GM23338 (cell line): ENCODE measurements at regions not wholly inside any gene's neighbourhood (a gene's known extent, or its start where the extent isn't known, plus 50 kb on each side); places are given as distances from the start of the nearest gene placed in this dataset.

ENCODE experiments used
- ATAC-seq: fragments of 200-7000 bp; cut with Tn5 transposase; 3 replicates; pipeline ENCODE4 v1.9.1; 2020
- DNase-seq: peaks from one replicate; pipeline ENCODE4 v3.0.0-alpha.2; 2015; ENCODE audit warnings: low spot score
- H2AFZ ChIP-seq: fragments of 200-600 bp; sonication (generic); 2 replicates; pipeline ENCODE4 v1.8.0; 2016; ENCODE audit warnings: antibody characterized with exemption, mild to moderate bottlenecking, moderate library complexity
- H3F3A ChIP-seq: fragments of 200-600 bp; sonication (generic); replicated peaks from 2 replicates; pipeline ENCODE4 v1.8.0; 2017; ENCODE audit warnings: antibody characterized with exemption, mixed run types, low read depth
- H3K27ac ChIP-seq: fragments of 200-600 bp; sonication (generic); 2 replicates; pipeline ENCODE4 v1.6.1; 2016; ENCODE audit warnings: low read depth
- H3K27me3 ChIP-seq: fragments of 200-600 bp; sonication (generic); 2 replicates; pipeline ENCODE4 v1.8.0; 2016; ENCODE audit warnings: mild to moderate bottlenecking, mixed run types, moderate library complexity; ENCODE audit not compliant: insufficient read depth
- H3K36me3 ChIP-seq: fragments of 200-600 bp; sonication (generic); 2 replicates; pipeline ENCODE4 v1.8.0; 2016; ENCODE audit warnings: mild to moderate bottlenecking; ENCODE audit not compliant: insufficient read depth
- H3K4me1 ChIP-seq: fragments of 200-600 bp; sonication (generic); 2 replicates; pipeline ENCODE4 v1.8.0; 2016; ENCODE audit warnings: mild to moderate bottlenecking, moderate library complexity; ENCODE audit not compliant: insufficient read depth
- H3K4me2 ChIP-seq: fragments of 200-600 bp; sonication (generic); 2 replicates; pipeline ENCODE4 v1.7.1; 2017; ENCODE audit warnings: mixed run types
- H3K4me3 ChIP-seq: fragments of 200-600 bp; sonication (generic); 2 replicates; pipeline ENCODE4 v1.6.1; 2016; ENCODE audit warnings: mixed run types
- H3K79me2 ChIP-seq: fragments of 200-600 bp; sonication (generic); replicated peaks from 2 replicates; pipeline ENCODE4 v1.8.0; 2017; ENCODE audit warnings: mild to moderate bottlenecking; ENCODE audit not compliant: insufficient read depth
- H3K9me2 ChIP-seq: fragments of 200-600 bp; sonication (generic); 2 replicates; pipeline ENCODE4 v1.8.0; 2017; ENCODE audit not compliant: insufficient read depth
- H4K20me1 ChIP-seq: fragments of 200-600 bp; sonication (generic); replicated peaks from 2 replicates; pipeline ENCODE4 v1.8.0; 2017; ENCODE audit warnings: mild to moderate bottlenecking; ENCODE audit not compliant: insufficient read depth
- H3K27ac Mint-ChIP-seq: 2 replicates; pipeline ENCODE4 v1.8.0; 2020; ENCODE audit warnings: inconsistent platforms, mild to moderate bottlenecking, moderate library complexity, mixed read lengths
- H3K27me3 Mint-ChIP-seq: 3 replicates; pipeline ENCODE4 v1.8.0; 2022; ENCODE audit warnings: low read depth, mild to moderate bottlenecking, moderate library complexity, mixed read lengths, inconsistent platforms; ENCODE audit not compliant: insufficient read depth, poor library complexity
- H3K36me3 Mint-ChIP-seq: 3 replicates; pipeline ENCODE4 v1.8.0; 2021; ENCODE audit warnings: low read depth, mild to moderate bottlenecking, inconsistent platforms, moderate library complexity, mixed read lengths
- H3K4me1 Mint-ChIP-seq: 3 replicates; pipeline ENCODE4 v1.8.0; 2020; ENCODE audit warnings: mild to moderate bottlenecking, inconsistent platforms, mixed read lengths
- H3K4me3 Mint-ChIP-seq: 3 replicates; pipeline ENCODE4 v1.8.0; 2021; ENCODE audit warnings: moderate library complexity, mild to moderate bottlenecking, inconsistent platforms, mixed read lengths
- H3K9me3 Mint-ChIP-seq: 3 replicates; pipeline ENCODE4 v1.8.0; 2020; ENCODE audit warnings: moderate library complexity, mild to moderate bottlenecking, inconsistent platforms, mixed read lengths
- CREB1 ChIP-seq: fragments of 250-450 bp; sonication (Bioruptor Pico); IDR thresholded peaks from 2 replicates; pipeline ENCODE4 v1.5.0; 2020; ENCODE audit warnings: low read depth, mild to moderate bottlenecking, moderate library complexity
- EZH2 ChIP-seq: fragments of 200-600 bp; sonication (generic); IDR thresholded peaks from one replicate; pipeline ENCODE4 v1.8.0; 2017; ENCODE audit warnings: antibody characterized with exemption, mild to moderate bottlenecking, low read depth; ENCODE audit not compliant: unreplicated experiment
- EZH2phosphoT487 ChIP-seq: fragments of 200-600 bp; sonication (generic); IDR thresholded peaks from one replicate; pipeline ENCODE4 v1.8.1; 2018; ENCODE audit warnings: antibody characterized with exemption; ENCODE audit not compliant: unreplicated experiment
- JUNB ChIP-seq: IDR thresholded peaks from one replicate; pipeline ENCODE4 v1.6.1; 2016; ENCODE audit warnings: antibody characterized with exemption; ENCODE audit not compliant: unreplicated experiment
- NANOG ChIP-seq: IDR thresholded peaks from 2 replicates; pipeline ENCODE4 v1.6.1; 2016; ENCODE audit warnings: antibody characterized with exemption, borderline replicate concordance
- POLR2AphosphoS5 ChIP-seq: IDR thresholded peaks from 2 replicates; pipeline ENCODE4 v1.6.1; 2016; ENCODE audit warnings: antibody characterized with exemption, low read depth
- STAT1 ChIP-seq: IDR thresholded peaks from one replicate; pipeline ENCODE4 v1.6.1; 2016; ENCODE audit warnings: antibody characterized with exemption; ENCODE audit not compliant: unreplicated experiment
- ZNF114 ChIP-seq: fragments of 250-450 bp; sonication (Bioruptor Pico); IDR thresholded peaks from 2 replicates; pipeline ENCODE4 v1.5.0; 2020; ENCODE audit warnings: mild to moderate bottlenecking, moderate library complexity
- ZNF331 ChIP-seq: fragments of 250-450 bp; sonication (Bioruptor Pico); IDR thresholded peaks from 2 replicates; pipeline ENCODE4 v1.5.0; 2020; ENCODE audit warnings: low read depth, mild to moderate bottlenecking, moderate library complexity
- TF ChIP-seq, protein P1 (sequence below): IDR thresholded peaks from one replicate; pipeline ENCODE4 v1.6.1; 2018; ENCODE audit warnings: antibody characterized with exemption; ENCODE audit not compliant: unreplicated experiment
- TF ChIP-seq, protein P2 (sequence below), 2 experiments: fragments of 200-600 bp in 1 of 2; sonication (generic) in 1 of 2; conservative IDR thresholded peaks; 2 replicates each; pipeline versions ENCODE4 v1.5.1 to v1.6.1; 2016 to 2017; ENCODE audit warnings: antibody characterized with exemption in 2 of 2, low read depth in 2 of 2, mild to moderate bottlenecking in 2 of 2, moderate library complexity in 1 of 2
- TF ChIP-seq, protein P3 (sequence below): fragments of 250-450 bp; sonication (Bioruptor Pico); IDR thresholded peaks from 2 replicates; pipeline ENCODE4 v1.5.0; 2020; ENCODE audit warnings: mild to moderate bottlenecking, moderate library complexity
- TF ChIP-seq, protein P4 (sequence below): IDR thresholded peaks from 2 replicates; pipeline ENCODE4 v1.6.1; 2016; ENCODE audit warnings: antibody characterized with exemption

DNA sequence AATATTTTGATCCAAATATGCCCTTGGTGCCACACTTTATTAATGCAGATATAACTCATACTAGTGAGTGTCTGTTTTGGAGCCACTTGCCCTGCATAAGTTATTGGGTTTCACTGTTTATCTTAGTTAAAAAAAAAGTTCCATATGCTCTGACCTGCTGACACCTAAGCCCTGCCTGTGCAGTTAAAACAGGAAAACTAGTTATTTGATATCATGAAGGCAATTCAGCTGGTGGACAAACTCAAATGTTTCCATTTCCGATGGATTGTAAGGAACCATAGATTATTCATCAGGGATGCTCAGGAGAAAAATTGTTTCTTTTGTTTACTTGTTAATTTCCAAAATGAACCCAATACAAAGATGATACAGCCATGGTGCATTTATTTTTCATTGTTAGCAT, 68.3 kb downstream of the NR2F2 start:
- Histone ChIP-seq H4K20me1 (no peaks in the 10 kb centered on the region), H3F3A (no peaks in the 10 kb centered on the region), H3K9me2 (no peaks in the 10 kb centered on the region), H3K4me1 (no peaks in the 10 kb centered on the region), H3K79me2 (no peaks in the 10 kb centered on the region), H3K4me3 (no peak overlapping the region), H2AFZ (no peak overlapping the region), H3K4me2 (no peak overlapping the region), H3K36me3 (no peaks in the 10 kb centered on the region), H3K27ac (no peak overlapping the region), H3K27me3 (peaks cover 51% of the 10 kb centered on the region)
- TF ChIP-seq ZNF331 (CRISPR knock-in tag) (no peak), JUNB (no peak), NANOG (no peak), EZH2 (no peak), ZNF114 (CRISPR knock-in tag) (no peak), CREB1 (CRISPR knock-in tag) (no peak), STAT1 (no peak), POLR2AphosphoS5 (no peak), EZH2phosphoT487 (no peak)
- TF ChIP-seq, protein P1, sequence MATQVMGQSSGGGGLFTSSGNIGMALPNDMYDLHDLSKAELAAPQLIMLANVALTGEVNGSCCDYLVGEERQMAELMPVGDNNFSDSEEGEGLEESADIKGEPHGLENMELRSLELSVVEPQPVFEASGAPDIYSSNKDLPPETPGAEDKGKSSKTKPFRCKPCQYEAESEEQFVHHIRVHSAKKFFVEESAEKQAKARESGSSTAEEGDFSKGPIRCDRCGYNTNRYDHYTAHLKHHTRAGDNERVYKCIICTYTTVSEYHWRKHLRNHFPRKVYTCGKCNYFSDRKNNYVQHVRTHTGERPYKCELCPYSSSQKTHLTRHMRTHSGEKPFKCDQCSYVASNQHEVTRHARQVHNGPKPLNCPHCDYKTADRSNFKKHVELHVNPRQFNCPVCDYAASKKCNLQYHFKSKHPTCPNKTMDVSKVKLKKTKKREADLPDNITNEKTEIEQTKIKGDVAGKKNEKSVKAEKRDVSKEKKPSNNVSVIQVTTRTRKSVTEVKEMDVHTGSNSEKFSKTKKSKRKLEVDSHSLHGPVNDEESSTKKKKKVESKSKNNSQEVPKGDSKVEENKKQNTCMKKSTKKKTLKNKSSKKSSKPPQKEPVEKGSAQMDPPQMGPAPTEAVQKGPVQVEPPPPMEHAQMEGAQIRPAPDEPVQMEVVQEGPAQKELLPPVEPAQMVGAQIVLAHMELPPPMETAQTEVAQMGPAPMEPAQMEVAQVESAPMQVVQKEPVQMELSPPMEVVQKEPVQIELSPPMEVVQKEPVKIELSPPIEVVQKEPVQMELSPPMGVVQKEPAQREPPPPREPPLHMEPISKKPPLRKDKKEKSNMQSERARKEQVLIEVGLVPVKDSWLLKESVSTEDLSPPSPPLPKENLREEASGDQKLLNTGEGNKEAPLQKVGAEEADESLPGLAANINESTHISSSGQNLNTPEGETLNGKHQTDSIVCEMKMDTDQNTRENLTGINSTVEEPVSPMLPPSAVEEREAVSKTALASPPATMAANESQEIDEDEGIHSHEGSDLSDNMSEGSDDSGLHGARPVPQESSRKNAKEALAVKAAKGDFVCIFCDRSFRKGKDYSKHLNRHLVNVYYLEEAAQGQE = no peak
- TF ChIP-seq, protein P2, sequence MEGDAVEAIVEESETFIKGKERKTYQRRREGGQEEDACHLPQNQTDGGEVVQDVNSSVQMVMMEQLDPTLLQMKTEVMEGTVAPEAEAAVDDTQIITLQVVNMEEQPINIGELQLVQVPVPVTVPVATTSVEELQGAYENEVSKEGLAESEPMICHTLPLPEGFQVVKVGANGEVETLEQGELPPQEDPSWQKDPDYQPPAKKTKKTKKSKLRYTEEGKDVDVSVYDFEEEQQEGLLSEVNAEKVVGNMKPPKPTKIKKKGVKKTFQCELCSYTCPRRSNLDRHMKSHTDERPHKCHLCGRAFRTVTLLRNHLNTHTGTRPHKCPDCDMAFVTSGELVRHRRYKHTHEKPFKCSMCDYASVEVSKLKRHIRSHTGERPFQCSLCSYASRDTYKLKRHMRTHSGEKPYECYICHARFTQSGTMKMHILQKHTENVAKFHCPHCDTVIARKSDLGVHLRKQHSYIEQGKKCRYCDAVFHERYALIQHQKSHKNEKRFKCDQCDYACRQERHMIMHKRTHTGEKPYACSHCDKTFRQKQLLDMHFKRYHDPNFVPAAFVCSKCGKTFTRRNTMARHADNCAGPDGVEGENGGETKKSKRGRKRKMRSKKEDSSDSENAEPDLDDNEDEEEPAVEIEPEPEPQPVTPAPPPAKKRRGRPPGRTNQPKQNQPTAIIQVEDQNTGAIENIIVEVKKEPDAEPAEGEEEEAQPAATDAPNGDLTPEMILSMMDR (conservative IDR thresholded peaks at IDR 0.05; ENCODE audit: low read depth in 2 of 2) = no peak
- TF ChIP-seq, protein P3, sequence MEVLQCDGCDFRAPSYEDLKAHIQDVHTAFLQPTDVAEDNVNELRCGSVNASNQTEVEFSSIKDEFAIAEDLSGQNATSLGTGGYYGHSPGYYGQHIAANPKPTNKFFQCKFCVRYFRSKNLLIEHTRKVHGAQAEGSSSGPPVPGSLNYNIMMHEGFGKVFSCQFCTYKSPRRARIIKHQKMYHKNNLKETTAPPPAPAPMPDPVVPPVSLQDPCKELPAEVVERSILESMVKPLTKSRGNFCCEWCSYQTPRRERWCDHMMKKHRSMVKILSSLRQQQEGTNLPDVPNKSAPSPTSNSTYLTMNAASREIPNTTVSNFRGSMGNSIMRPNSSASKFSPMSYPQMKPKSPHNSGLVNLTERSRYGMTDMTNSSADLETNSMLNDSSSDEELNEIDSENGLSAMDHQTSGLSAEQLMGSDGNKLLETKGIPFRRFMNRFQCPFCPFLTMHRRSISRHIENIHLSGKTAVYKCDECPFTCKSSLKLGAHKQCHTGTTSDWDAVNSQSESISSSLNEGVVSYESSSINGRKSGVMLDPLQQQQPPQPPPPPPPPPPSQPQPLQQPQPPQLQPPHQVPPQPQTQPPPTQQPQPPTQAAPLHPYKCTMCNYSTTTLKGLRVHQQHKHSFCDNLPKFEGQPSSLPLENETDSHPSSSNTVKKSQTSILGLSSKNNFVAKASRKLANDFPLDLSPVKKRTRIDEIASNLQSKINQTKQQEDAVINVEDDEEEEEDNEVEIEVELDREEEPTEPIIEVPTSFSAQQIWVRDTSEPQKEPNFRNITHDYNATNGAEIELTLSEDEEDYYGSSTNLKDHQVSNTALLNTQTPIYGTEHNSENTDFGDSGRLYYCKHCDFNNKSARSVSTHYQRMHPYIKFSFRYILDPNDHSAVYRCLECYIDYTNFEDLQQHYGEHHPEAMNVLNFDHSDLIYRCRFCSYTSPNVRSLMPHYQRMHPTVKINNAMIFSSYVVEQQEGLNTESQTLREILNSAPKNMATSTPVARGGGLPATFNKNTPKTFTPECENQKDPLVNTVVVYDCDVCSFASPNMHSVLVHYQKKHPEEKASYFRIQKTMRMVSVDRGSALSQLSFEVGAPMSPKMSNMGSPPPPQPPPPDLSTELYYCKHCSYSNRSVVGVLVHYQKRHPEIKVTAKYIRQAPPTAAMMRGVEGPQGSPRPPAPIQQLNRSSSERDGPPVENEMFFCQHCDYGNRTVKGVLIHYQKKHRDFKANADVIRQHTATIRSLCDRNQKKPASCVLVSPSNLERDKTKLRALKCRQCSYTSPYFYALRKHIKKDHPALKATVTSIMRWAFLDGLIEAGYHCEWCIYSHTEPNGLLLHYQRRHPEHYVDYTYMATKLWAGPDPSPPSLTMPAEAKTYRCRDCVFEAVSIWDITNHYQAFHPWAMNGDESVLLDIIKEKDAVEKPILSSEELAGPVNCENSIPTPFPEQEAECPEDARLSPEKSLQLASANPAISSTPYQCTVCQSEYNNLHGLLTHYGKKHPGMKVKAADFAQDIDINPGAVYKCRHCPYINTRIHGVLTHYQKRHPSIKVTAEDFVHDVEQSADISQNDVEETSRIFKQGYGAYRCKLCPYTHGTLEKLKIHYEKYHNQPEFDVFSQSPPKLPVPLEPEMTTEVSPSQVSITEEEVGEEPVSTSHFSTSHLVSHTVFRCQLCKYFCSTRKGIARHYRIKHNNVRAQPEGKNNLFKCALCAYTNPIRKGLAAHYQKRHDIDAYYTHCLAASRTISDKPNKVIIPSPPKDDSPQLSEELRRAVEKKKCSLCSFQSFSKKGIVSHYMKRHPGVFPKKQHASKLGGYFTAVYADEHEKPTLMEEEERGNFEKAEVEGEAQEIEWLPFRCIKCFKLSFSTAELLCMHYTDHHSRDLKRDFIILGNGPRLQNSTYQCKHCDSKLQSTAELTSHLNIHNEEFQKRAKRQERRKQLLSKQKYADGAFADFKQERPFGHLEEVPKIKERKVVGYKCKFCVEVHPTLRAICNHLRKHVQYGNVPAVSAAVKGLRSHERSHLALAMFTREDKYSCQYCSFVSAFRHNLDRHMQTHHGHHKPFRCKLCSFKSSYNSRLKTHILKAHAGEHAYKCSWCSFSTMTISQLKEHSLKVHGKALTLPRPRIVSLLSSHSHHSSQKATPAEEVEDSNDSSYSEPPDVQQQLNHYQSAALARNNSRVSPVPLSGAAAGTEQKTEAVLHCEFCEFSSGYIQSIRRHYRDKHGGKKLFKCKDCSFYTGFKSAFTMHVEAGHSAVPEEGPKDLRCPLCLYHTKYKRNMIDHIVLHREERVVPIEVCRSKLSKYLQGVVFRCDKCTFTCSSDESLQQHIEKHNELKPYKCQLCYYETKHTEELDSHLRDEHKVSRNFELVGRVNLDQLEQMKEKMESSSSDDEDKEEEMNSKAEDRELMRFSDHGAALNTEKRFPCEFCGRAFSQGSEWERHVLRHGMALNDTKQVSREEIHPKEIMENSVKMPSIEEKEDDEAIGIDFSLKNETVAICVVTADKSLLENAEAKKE (CRISPR knock-in tag) = no peak
- TF ChIP-seq, protein P4, sequence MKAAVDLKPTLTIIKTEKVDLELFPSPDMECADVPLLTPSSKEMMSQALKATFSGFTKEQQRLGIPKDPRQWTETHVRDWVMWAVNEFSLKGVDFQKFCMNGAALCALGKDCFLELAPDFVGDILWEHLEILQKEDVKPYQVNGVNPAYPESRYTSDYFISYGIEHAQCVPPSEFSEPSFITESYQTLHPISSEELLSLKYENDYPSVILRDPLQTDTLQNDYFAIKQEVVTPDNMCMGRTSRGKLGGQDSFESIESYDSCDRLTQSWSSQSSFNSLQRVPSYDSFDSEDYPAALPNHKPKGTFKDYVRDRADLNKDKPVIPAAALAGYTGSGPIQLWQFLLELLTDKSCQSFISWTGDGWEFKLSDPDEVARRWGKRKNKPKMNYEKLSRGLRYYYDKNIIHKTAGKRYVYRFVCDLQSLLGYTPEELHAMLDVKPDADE = no peak
- no peak overlapping the region for H3K27ac Mint-ChIP-seq
- H3K4me1 Mint-ChIP-seq = no peaks in the 10 kb centered on the region
- peaks cover 8% of the 10 kb centered on the region for H3K27me3 Mint-ChIP-seq
- no peak overlapping the region for H3K4me3 Mint-ChIP-seq
- H3K36me3 Mint-ChIP-seq = no peaks in the 10 kb centered on the region
- ATAC-seq = no peak
- no peaks in the 10 kb centered on the region for H3K9me3 Mint-ChIP-seq
- no peak for DNase-seq
